NB4 (cell line): ENCODE measurements at regions not wholly inside any gene's neighbourhood (a gene's known extent, or its start where the extent isn't known, plus 50 kb on each side); places are given as distances from the start of the nearest gene placed in this dataset.

ENCODE experiments used
- TF ChIP-seq, protein P1 (sequence below): IDR thresholded peaks from one replicate; pipeline ENCODE4 v1.5.1; 2012; ENCODE audit warnings: low read depth, low read length
- TF ChIP-seq, protein P2 (sequence below): IDR thresholded peaks from 2 replicates; pipeline ENCODE4 v1.6.1; 2011; ENCODE audit warnings: low read depth, low read length

DNA sequence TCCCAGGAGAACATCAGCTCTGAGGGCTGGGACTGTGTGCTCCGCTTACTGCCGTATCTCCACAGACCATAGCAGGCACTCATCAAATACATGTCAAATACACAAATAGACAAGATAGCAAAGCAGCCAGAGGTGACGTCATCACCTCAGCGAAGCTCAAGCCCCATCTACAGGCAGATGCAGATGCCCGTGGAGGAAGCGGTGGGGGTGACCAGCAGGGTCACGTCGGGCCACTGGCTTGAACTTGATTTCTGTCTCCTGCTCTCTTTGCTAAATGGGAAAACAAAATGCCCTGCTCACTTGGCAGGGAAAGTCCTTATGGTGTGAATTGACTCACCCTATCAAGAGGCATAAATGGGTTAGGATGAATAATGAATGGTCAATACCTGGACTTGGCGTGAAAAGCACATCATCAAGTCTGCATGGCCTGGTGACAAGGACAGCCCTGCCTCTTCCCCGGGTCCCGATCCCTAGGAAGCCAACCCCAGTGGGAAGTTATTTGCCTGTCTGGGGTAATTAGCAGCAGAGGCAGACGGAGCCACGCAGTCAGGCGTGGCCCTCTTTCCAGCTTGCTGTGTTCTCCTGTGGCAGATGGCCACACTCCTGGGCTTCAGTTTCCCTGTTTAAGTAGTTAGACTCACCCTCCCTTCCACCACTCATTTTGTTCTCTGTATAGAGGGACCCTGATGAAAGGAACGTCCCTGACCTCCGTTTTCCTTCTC, 536.0 kb downstream of the NPHP4 start:
- TF ChIP-seq, protein P1, sequence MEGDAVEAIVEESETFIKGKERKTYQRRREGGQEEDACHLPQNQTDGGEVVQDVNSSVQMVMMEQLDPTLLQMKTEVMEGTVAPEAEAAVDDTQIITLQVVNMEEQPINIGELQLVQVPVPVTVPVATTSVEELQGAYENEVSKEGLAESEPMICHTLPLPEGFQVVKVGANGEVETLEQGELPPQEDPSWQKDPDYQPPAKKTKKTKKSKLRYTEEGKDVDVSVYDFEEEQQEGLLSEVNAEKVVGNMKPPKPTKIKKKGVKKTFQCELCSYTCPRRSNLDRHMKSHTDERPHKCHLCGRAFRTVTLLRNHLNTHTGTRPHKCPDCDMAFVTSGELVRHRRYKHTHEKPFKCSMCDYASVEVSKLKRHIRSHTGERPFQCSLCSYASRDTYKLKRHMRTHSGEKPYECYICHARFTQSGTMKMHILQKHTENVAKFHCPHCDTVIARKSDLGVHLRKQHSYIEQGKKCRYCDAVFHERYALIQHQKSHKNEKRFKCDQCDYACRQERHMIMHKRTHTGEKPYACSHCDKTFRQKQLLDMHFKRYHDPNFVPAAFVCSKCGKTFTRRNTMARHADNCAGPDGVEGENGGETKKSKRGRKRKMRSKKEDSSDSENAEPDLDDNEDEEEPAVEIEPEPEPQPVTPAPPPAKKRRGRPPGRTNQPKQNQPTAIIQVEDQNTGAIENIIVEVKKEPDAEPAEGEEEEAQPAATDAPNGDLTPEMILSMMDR, result no peak
- TF ChIP-seq, protein P2, sequence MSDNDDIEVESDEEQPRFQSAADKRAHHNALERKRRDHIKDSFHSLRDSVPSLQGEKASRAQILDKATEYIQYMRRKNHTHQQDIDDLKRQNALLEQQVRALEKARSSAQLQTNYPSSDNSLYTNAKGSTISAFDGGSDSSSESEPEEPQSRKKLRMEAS, result no peak
